HFF-Myc (cell line): ENCODE measurements at regions not wholly inside any gene's neighbourhood (a gene's known extent, or its start where the extent isn't known, plus 50 kb on each side); places are given as distances from the start of the nearest gene placed in this dataset.
"Not testable (repeated sequence)": the region's sequence is repeated elsewhere in the genome, so short reads cannot be mapped to it uniquely, and the experiment has no call there.

Experiments
- DNase-seq: peaks from one replicate; pipeline ENCODE4 v3.0.0-alpha.2; 2011; ENCODE audit warnings: low read depth; ENCODE audit errors: extremely low read depth
- H3K4me3 ChIP-seq: replicated peaks from 2 replicates; pipeline ENCODE4 v1.5.1; 2011; ENCODE audit warnings: low read depth, mild to moderate bottlenecking, control low read depth, low read length
- TF ChIP-seq, protein P1 (sequence below): IDR thresholded peaks from 2 replicates; pipeline ENCODE4 v1.5.1; 2012; ENCODE audit warnings: mild to moderate bottlenecking, low read depth, low read length, control low read depth; ENCODE audit errors: missing control alignments

DNA sequence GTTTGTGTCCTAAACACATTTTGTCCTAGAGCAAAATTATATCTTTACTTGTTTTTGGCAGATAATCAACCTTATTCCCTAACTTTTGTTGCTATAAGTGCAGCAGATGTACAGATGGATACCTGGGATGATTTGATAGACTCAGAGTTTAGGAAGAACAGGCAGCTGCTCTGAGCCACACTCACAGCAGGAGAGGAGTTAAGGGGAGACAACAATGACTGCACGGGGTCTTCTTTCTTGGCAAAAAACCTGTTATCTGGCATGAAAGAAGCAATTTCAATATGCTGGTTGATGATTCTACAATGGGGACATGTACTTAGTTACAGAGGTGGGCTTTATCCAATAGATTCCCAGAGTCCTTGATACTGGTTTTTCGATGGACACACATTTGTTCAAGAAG is 258.9 kb upstream of the PCDH9 start:
- H3K4me3 ChIP-seq: no peak overlapping the region
- TF ChIP-seq, protein P1, sequence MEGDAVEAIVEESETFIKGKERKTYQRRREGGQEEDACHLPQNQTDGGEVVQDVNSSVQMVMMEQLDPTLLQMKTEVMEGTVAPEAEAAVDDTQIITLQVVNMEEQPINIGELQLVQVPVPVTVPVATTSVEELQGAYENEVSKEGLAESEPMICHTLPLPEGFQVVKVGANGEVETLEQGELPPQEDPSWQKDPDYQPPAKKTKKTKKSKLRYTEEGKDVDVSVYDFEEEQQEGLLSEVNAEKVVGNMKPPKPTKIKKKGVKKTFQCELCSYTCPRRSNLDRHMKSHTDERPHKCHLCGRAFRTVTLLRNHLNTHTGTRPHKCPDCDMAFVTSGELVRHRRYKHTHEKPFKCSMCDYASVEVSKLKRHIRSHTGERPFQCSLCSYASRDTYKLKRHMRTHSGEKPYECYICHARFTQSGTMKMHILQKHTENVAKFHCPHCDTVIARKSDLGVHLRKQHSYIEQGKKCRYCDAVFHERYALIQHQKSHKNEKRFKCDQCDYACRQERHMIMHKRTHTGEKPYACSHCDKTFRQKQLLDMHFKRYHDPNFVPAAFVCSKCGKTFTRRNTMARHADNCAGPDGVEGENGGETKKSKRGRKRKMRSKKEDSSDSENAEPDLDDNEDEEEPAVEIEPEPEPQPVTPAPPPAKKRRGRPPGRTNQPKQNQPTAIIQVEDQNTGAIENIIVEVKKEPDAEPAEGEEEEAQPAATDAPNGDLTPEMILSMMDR: no peak
- DNase-seq: no peak

DNA sequence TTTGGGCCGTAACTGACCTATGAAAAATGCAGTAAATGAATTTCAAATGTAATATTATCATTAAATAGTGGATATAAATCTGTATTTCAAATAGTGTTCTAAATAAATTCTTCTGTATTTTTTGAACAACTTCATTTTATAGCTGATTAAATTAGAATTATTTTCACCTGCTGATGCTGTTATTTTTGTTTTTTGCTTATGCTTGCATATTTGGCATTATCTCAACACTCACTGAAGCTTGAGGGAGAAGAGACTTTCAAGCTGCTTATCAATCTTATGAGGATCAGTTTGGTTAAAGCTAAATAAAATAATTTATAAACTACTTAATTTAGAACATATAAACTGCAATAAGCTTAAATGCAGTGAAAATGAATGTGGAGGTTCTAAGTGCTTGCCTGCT is 251.3 kb upstream of the PCDH9 start:
- no peak overlapping the region for H3K4me3 ChIP-seq
- DNase-seq: no peak
- TF ChIP-seq, protein P1: no peak

DNA sequence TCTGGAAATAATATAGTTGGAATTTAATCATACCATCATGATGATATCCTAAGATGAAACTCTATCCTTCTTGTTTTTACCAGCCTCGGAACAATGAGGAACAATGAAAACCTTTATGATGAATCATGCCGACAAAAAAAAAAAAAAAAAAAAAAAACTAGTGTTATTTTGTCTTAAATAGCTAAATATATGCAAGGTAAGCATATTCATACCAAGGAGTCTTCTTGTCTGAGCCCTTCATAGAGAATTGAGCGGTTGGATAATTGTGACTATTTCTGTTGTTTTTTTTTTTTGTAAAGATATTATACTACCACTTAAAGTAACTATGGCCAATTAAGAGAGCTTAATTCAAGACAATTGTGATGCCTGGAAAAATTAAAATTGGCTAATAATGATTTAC is 244.0 kb upstream of the PCDH9 start:
- TF ChIP-seq, protein P1: no peak
- no peak overlapping the region for H3K4me3 ChIP-seq
- no peak for DNase-seq

DNA sequence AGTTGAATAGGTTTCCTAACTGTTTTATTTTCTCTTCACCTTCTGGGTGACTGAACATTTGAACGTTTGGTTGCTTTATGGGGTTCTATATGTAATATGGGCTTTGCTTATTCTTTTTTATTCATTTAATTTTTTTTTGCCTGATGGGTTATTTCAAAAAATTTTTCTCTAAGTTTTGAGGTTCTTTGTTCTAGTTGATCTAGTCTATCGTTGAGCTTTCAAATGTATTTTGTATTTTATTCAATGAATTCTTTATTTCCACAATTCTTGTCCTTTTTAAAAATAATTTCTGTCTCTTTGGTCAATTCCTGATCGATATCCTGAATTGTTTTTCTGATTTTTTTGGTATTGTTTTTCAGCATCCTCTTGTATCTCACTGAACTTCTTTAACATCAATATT is 239.5 kb upstream of the PCDH9 start:
- H3K4me3 ChIP-seq: no peak overlapping the region
- DNase-seq: no peak

DNA sequence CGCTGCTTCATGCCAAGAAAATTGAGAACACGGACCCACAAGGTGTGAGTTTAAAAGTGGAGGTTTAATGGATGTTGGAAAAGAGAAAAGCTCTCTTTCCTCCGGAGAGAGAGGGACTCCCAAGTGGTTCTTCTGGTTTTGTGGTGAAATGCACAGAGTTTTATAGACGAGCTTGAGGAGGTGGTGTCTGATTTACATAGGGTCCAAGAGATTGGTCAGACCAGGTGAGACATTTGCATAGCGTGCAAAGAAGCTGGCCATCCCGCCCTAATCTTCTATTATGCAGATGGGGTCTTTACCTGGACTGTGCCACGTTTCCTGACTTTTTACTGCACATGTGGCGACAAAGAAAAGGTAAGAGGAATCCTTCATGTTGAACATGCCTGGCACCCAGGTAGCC is 236.4 kb upstream of the PCDH9 start:
- H3K4me3 ChIP-seq: no peak overlapping the region
- TF ChIP-seq, protein P1: no peak
- DNase-seq: no peak

More for the DNA sequence above, 239.5 kb upstream of the PCDH9 start:
- TF ChIP-seq, protein P1: no peak

DNA sequence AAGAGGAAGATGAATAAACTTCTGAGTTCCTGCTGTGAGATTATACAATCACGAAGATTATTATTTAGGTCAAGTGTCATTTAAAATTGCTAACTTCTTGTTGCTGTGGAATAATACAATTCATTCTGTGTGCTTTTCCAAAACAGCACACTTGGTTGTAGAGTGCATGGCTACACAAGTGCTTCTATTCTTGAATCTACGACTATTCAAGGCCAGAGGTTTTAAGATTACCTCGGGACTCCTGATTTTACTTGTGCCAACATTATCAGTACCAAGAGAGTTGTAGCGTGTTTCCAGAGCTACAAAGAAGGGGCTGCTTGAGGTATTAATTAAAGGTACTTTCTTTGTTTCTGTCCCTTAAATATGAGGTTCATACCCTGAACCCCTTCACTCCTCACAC is 234.0 kb upstream of the PCDH9 start:
- TF ChIP-seq, protein P1: no peak
- no peak overlapping the region for H3K4me3 ChIP-seq
- DNase-seq: no peak

DNA sequence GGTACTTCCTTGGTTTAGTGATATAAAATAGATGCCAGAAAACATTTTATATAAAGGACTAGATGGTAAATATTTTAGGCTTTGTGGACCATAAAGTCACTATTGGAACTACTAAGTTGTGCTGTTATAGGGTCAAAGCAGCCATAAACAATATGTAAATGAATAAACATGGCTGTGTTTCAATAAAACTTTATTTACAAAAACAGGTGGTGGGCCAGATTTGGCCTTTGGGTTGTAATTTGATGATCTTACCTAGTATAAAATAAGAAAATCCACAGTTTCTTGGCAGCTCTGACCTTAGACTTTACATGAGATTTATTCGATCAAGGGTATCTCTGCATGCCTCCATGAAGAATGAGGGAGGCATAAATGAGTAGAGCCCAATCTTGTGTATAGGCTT is 232.0 kb upstream of the PCDH9 start:
- no peak overlapping the region for H3K4me3 ChIP-seq
- no peak for DNase-seq
- TF ChIP-seq, protein P1: no peak

DNA sequence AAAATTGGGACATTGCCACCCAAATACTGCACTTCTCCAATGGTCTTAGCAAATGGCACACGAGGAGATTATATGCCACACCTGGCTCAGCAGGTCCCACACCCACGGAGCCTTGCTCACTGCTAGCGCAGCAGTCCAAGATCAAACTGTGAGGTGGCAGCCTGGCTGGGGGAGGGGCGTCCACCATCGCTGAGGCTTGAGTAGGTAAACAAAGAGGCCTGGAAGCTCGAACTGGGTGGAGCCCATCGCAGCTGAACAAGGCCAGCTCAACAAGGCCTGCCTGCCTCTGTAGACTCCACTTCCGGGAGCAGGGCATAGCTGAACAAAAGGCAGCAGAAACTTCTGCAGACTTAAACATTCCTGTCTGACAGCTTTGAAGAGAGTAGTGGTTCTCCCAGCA is 222.4 kb upstream of the PCDH9 start:
- not testable (repeated sequence) for H3K4me3 ChIP-seq, DNase-seq
